22Rv1 (cell line): ENCODE measurements at regions not wholly inside any gene's neighbourhood (a gene's known extent, or its start where the extent isn't known, plus 50 kb on each side); places are given as distances from the start of the nearest gene placed in this dataset.

Source experiments
- H3K27ac ChIP-seq: fragments of 450-650 bp; 2 replicates; pipeline ENCODE4 v1.5.1; 2017
- ZFX ChIP-seq: fragments of 450-650 bp; IDR thresholded peaks from 2 replicates; pipeline ENCODE4 v1.6.1; 2017; ENCODE audit warnings: antibody characterized with exemption, borderline replicate concordance
- TF ChIP-seq, protein P1 (sequence below): fragments of 450-650 bp; IDR thresholded peaks from 2 replicates; pipeline ENCODE4 v1.5.1; 2017; ENCODE audit warnings: mild to moderate bottlenecking

GRCh38 chr18:78607221-78607620 is 372.4 kb upstream of the SALL3 start:
- TF ChIP-seq, protein P1, sequence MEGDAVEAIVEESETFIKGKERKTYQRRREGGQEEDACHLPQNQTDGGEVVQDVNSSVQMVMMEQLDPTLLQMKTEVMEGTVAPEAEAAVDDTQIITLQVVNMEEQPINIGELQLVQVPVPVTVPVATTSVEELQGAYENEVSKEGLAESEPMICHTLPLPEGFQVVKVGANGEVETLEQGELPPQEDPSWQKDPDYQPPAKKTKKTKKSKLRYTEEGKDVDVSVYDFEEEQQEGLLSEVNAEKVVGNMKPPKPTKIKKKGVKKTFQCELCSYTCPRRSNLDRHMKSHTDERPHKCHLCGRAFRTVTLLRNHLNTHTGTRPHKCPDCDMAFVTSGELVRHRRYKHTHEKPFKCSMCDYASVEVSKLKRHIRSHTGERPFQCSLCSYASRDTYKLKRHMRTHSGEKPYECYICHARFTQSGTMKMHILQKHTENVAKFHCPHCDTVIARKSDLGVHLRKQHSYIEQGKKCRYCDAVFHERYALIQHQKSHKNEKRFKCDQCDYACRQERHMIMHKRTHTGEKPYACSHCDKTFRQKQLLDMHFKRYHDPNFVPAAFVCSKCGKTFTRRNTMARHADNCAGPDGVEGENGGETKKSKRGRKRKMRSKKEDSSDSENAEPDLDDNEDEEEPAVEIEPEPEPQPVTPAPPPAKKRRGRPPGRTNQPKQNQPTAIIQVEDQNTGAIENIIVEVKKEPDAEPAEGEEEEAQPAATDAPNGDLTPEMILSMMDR, result no peak
- no peak for TF ChIP-seq ZFX
- H3K27ac ChIP-seq, result no peak overlapping the region

- TF ChIP-seq, protein P1, result no peak
- no peak for TF ChIP-seq ZFX
Observed at GRCh38 chr18:78607784-78608183, 371.8 kb upstream of the SALL3 start.

GRCh38 chr18:78610179-78610578 is 369.4 kb upstream of the SALL3 start:
- no peak for TF ChIP-seq ZFX
- TF ChIP-seq, protein P1, result no peak
- H3K27ac ChIP-seq, result no peak overlapping the region

More at GRCh38 chr18:78607784-78608183, 371.8 kb upstream of the SALL3 start:
- no peak overlapping the region for H3K27ac ChIP-seq

GRCh38 chr18:78611201-78611800 is 368.3 kb upstream of the SALL3 start:
- no peak for TF ChIP-seq ZFX
- TF ChIP-seq, protein P1, result no peak
- no peak overlapping the region for H3K27ac ChIP-seq

- H3K27ac ChIP-seq, result no peak overlapping the region
- no peak for TF ChIP-seq ZFX
- TF ChIP-seq, protein P1, result no peak
Observed at GRCh38 chr18:78611869-78612268, 367.7 kb upstream of the SALL3 start.

- no peak overlapping the region for H3K27ac ChIP-seq
- TF ChIP-seq ZFX, result no peak
- TF ChIP-seq, protein P1, result no peak
Observed at GRCh38 chr18:78612318-78612717, 367.3 kb upstream of the SALL3 start.

DNA sequence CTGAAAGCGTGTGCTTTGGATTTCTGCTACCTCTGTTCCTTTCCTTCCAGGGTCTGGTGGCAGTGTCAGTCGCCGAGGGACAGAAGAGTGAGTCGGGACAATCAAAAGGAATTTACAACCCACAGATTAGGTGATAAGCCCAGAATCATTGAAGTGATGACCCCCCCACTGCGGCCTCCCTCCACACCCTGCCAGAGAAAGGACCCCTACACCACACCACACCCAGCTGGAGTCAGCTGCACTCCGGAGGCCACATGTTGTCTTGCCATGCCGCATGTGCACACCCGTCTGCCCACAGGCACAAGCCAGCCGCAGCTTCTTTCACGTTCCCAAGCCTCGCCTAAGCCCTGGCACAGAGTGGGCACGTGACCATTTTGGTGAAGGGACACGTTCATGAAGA is 366.8 kb upstream of the SALL3 start:
- H3K27ac ChIP-seq, result no peak overlapping the region
- TF ChIP-seq, protein P1, result no peak
- TF ChIP-seq ZFX, result no peak
